ENCODE measurements at regions not wholly inside any gene's neighbourhood (a gene's known extent, or its start where the extent isn't known, plus 50 kb on each side); places are given as distances from the start of the nearest gene placed in this dataset.

DNA sequence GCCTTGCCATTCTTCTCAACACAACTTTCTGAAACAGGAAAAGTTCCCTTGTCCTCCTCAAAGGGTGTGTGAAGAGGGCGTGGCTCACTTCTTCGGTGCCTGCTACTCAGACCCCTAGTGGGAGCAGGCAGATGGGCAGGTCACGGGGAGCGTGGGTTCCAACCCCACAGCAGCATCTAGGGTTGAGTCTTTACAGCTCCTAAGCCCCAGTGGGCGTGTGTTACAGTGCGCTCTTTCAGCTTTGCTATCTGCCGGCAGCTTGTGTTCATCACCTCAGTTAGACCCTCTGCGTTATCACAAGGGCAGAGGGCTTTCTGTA, 57.5 kb upstream of the KLF3 start:
- DNase-seq, result no peak

DNA sequence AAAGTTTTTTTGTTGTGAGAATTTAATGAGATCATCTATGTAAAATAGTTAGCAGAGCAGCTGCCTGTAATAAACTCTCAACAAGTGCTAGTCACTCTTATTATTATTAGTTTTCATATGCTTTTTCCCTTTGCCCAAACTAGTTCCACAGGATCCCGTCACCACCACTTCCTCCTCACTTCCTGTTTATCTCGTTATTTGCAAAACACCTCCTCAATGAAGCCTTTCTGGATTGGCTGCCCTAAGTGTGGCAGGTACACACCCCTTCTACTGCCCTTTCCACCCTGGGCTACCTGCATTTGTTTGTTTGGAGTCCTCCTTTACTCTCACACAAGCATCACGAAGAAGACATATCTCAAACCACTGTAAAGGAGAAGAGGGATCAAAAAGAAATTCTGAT, 54.4 kb upstream of the KLF3 start:
- no peak for DNase-seq

DNA sequence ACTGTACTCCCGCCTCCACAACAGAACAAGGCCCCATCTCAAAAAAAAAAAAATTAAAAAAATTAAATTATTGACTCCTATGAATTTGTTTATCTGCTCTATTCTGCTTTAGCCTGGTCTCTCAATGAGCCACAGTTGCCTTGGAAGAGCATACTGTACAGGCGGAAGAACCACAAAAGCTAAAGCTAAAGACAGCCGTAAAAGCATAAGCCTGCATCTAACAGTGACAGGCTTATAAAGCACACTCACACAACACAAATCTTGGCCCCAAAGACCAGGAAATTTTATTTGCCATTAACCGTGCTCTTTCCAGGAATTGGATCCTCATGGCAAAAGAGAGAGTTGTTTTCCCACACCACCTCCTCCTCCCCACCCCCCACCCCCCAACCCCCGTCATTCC, 53.5 kb upstream of the KLF3 start:
- DNase-seq, result no peak

GRCh38 chr4:38610966-38611431, 53.0 kb upstream of the KLF3 start:
- DNase-seq, result no peak

DNA sequence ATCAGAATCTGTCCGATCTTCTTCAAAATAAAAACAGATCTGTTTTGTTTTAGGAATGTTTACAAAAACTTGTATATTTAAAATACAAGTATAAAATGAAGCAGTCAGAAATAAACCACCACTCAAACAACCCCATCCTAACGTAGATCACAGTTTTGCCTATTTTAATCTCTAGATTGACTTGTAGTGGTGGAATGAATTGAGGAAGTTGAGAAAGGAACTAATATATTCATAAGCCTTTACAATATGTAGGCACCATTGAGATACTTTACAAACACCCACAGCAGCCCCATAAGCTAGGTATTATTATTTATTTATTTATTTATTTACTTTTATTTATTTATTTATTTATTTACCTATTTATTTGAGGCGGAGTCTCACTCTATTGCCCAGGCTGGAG, 52.3 kb upstream of the KLF3 start:
- DNase-seq, result no peak

GRCh38 chr4:38612646-38613414, 51.2 kb upstream of the KLF3 start:
- DNase-seq, result no peak
